ENCODE measurements at regions not wholly inside any gene's neighbourhood (a gene's known extent, or its start where the extent isn't known, plus 50 kb on each side); places are given as distances from the start of the nearest gene placed in this dataset.
"Not testable (repeated sequence)": the region's sequence is repeated elsewhere in the genome, so short reads cannot be mapped to it uniquely, and the experiment has no call there.

DNA sequence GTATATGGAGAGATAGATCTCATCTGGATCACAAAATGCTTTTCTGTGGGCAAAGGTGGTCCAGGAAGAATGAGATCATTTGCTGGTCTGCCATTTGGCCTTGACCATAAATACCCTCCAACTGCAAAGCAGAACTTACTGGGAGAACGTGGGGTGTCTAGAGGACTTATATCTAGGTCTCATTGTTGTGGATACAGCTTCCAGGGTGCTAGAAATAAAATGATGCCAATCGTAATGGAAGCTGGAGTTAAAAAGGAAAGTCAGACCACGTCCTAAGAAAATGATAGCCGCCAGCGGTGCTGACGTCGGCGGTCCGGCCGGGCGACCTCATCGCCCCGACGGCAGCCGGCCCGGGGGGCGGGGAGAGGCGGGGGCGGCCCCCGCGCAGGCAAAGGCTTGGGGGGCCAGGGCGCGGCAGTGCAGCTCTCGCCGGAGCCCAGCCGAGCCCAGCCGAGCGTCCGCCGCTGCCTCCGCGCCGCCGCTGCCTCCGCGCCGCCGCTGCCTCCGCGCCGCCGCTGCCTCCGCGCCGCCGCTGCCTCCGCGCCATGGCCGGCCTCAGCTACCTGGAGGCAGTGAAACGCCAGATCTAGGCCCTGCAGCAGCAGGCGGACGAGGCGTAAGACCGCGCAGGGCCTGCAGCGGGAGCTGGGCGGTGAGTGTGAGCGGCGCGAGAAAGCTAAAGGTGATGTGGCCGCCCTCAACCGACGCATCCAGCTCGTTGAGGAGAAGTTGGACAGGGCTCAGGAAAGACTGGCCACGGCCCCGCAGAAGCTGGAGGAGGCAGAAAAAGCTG lies 89.5 kb downstream of the EOMES start:
- DNase-seq (ENCODE audit: low read depth in 4 of 4, low spot score in 2 of 4), result peak in 2 of 4 donors; percentile 18 to 23

DNA sequence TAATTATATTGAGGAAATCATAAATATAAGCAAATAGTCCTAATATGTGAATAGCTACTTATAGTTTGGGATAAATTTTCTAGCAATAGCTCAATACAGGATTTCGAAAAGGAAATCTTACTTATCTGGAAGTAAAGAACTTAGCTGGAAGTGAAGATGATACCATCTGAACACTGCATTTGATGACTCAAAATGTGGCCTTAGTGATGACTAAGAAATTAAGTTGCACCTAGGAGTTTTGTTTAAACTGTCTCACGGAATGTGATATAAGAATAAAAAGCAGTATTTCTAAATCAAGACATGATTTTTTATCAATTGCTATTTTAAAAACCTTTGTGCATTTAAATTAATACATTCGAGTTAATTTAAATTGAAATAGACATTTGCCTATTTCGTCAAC lies 91.2 kb downstream of the EOMES start:
- DNase-seq (ENCODE audit: low read depth in 4 of 4, low spot score in 2 of 4), result no peak

DNA sequence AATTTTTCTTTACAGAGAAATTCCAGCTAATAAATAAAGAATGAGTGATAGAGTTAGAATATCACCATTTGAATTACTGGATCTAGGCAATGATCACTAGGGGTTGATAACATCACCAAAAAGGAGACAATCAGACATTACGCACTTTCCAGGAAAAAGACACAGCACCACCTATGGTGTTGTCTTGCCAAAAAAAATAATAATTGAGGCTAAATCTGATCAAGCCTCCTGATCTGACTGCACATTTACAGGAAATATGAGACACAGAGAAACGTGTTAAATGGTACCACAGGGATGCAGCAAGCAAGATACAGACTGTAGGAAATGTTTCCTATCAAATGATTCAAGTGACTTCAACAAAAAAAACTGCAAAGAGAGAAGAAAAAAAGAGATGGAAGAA lies 92.8 kb downstream of the EOMES start:
- DNase-seq (ENCODE audit: low read depth in 4 of 4, low spot score in 2 of 4), result no peak

DNA sequence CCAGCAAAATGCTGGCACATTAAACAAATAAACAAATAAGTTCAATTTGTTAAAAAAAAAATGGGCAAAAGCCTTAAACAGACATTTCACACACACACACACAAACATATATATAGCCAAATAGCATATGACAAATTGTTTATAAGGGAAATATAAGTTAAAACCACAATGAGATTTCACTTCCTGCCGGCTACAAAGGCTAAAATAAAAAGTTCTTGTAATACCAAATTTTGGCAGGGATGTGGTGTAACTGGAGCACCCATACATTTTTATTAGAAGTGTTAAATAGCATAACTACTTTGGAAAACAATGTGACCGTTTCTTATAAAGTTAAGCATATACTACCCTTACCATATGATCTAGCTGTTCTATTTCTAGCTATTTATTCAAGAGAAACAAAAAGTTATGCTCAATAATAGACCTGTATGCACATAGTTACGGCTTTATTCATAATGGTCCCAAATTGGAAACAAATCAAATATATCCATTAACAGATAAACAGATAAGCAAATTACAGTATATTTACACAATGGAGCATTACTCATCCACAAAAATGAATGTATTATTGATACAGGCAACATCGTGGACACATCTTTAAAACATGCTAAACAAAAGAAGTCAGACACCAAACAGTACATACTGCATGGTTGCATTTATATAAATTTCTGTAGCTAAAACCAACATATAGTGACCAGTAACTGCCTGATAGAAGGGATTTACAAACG lies 93.9 kb downstream of the EOMES start:
- DNase-seq (ENCODE audit: low read depth in 4 of 4, low spot score in 2 of 4), result no peak

DNA sequence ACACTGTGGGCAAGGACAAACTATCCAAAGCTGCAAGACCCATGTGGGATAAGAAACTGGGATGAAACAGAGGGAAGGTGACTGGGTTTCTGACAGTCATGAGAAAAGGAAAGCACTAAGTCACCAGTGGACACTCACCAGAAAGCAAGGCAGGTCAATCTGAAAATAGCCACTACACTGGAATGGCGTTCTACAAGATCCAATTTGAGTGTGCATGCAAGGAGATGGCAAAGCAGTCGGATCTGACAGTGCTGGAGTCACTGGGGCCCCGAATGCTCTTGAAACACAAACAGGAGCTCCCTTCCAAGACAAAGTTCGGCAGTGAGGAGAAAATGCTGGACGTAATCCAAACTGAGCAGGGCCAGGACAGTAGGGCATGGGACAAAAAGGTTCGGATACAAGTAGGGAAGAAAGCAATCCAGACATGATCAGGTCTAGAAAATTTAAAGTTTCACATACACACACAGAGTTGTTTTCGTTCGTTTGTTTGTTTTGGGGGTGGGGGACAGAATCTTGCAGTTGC lies 95.5 kb downstream of the EOMES start:
- no peak for DNase-seq (ENCODE audit: low read depth in 4 of 4, low spot score in 2 of 4)

DNA sequence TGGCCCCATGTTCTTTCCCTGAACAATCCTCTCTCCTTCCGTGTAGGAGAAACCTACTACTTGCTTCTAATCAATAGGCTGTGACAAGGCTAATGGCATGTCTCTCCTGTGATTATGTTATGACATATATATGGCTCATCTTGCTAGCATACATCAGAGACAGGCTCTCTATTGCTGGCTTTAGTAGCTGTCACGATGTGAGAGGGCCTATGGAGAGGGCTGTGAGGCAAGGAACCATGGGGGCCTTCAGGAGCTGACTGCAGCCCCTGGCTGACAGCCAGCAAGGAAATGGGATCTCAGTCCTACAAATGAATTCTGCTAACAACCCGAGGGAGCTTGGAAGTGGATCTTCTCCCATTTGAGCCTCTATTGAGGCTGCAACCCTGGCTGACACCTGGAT lies 96.3 kb downstream of the EOMES start:
- DNase-seq (ENCODE audit: low read depth in 4 of 4, low spot score in 2 of 4), result no peak

DNA sequence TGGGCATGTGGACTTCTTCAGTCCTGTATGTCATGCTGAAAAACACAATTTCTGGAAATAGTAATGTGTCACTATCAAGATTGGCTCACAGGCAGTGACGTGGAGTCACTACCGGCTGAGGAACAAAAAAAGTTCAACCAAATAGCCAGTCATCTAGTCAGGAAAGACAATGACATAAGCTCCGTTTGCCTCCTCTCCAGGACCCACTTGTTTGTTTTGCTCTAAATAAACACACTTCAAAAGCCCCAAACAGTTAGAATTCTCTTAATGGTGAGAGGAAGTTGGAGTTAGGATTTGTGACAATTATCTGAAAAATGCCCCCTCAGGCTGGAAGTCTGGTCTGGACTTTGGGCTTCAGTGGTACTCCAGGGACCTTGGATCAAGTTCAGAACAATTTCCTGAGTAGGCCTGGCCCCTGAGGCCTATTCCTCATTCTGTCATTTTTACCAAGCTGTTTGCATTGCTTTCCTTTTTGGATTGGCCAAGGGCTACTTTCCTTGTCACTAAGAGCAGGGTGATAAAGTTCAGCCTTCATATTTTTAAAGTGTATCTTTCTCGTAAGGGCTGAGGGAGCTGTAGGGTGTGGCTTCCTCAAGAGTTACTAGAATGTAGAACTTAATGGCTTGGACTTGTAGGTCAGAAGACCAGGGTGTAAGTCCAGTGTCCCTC lies 98.9 kb downstream of the EOMES start:
- DNase-seq (ENCODE audit: low read depth in 4 of 4, low spot score in 2 of 4), result no peak

DNA sequence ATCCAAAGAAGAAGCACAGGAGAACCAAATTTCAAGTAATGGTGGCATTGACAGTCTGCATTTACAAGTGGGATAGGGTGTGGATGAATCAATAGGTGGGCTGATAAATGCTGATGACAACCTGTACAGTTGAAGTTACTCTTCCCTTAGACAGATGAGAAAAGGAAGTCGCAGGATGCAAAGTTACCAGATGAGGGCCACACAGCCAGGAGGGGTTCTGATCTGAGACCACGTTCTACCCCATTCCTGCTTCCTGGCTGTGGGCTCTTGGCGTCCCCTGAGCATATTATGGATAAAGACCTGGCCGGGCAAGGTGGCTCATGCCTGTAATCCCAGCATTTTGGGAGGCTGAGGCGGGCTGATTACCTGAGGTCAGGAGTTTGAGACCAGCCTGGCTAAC lies 104.6 kb downstream of the EOMES start:
- no peak for DNase-seq (ENCODE audit: low read depth in 4 of 4, low spot score in 2 of 4)

DNA sequence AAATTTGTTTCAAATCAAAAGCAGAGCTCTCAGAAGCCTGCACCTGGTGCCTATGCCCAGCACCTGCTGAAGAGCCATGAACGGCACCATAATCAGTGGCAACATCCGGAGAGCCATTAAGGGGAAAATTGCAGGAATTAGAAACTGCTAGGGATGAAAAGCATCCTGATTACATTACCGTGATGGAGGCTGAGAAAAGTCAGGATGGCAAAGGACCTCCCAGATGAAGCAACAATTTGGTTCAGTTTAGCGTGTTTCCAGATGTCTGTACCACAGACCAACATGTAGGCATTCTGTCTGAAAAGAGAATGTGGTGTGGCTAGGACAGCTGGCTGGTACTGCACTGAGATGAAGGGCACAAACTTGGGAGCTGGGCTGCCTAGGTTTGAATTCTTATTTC lies 106.1 kb downstream of the EOMES start:
- DNase-seq (ENCODE audit: low read depth in 4 of 4, low spot score in 2 of 4), result no peak

DNA sequence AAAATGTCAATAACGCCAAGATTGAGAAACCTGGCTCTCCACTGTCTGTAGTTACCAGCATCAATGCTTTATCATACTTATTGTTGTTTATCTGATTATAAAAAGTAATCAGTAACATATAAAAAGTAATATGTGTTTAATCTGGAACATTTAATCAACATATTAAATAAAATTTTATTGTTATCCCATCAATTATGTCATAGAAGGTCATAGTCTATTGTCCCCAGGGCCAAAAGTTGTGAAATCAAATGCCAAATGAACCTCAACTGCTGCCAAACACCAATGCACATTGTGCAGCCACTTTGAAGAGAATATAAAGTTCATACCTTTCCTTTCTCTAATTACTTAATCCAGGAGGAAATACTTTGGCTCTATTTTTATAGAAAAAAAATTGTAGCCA lies 106.6 kb downstream of the EOMES start:
- no peak for DNase-seq (ENCODE audit: low read depth in 4 of 4, low spot score in 2 of 4)

DNA sequence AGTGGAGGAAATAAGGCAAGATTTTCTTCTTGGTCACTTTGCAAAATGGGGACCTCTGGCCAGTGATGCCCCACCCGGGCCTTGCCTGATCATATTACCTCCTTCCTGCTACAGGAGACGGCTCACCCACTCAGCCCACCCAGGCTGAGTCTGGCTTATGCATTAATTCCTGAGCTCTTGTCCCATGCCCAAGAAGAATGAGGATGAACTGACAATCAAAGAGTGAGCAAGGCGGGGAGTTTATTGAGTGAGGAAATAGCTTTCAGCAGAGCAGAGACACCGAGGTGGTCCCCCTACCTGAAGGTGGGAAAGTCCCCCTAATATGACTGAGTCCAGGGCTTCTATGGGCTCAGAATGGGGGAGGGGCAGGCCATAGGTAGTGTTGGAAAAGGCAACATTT lies 107.5 kb downstream of the EOMES start:
- DNase-seq (ENCODE audit: low read depth in 4 of 4, low spot score in 2 of 4), result no peak

DNA sequence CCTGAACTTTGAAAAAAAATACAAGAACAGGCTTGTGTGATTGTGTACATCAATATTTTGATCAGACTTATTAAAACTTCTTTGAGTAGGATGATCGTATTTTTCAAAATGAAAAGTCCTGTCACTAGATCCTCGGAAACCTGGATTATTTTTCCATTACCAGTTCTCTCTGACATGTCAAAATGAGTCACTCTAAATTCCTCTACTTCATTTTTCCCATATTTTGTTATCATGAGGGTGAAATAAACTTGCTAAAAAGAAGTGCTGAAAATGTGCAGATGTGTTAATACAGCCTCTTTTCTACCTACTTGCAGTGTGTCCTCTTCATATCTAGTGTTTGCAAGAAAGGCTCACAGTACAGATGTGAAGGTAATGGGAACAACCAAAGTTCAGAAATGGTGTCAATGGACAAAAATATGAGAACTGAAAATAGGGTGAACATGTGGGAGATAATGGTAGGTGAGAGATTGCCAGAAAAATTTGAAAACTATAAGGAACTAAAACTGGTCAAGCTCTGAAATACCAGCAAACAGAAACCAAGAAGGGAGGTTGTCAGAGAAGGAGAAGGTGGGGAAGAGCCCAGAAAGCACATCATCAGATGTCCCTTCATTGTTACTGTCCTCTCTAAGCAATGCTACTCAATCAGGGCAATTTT lies 108.2 kb downstream of the EOMES start:
- no peak for DNase-seq (ENCODE audit: low read depth in 4 of 4, low spot score in 2 of 4)

DNA sequence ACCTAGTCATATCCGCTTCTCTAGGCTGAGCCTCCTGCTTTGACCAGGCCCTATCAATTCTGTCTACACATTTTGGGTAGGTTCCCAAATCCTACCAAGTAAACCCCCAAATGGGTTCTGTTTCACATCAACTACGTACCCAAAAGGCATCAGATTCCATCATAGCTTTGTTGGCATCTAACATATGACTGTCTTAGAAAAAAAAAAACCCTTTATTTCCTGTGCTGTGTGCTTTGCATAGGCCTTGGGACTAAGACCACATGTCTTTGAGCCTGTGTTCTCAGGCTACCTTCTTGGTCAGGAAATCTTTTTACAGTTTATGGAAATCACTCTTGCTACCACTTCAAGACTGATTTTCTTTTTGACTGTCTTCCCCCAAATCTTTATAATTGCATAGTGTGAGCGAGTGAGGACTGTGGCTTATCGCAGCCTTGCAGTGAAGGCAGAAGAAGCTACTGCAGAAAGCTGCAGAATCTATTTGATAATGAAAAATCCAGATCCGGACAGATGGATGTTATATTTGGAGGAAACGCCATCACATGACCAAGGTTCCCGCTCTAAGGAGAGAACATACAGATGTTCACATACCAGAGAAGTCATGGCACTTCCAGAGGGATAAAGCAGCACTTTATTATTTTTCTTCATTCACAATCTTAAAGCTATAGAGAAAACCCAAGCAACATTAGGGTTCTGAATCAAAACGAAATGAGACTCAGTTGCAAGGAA lies 111.2 kb downstream of the EOMES start:
- no peak for DNase-seq (ENCODE audit: low read depth in 4 of 4, low spot score in 2 of 4)

DNA sequence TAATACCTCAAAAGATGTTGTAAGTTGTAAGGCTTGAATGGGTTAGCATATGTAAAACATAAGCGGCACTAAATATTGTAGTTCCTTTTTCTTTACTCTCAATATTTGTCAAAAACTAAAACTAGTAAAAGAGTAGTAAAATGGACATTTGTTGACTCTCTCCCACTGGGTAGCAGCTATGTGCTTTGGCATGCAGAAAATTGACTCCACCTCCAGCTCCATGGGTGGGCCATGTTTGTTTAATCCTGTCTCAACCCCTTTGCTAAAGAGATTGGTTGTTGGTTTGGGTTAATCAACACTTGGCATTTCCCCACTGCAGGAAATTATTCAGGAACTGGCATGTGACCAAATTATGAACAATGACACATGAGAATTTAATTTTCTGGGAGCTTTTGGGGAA lies 114.8 kb downstream of the EOMES start:
- no peak for DNase-seq (ENCODE audit: low read depth in 4 of 4, low spot score in 2 of 4)

DNA sequence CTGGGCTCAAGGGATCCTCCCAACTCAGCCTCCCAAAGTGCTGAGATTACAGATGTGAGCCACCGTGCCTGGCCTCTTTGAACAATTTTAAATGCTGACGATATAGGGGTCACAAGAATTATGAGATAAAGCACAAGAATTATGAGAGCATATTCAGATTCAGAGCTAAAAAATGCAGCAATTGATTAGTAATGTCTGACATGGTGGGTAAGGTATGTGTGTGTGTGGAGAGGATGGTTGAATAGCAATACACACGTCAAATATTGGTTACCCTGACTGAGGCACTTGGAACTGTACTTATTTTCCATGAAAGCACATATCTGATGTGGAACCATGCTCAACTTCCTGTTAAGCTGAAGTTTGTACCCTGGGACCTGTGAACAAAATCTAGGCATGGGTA lies 115.6 kb downstream of the EOMES start:
- no peak for DNase-seq (ENCODE audit: low read depth in 4 of 4, low spot score in 2 of 4)

DNA sequence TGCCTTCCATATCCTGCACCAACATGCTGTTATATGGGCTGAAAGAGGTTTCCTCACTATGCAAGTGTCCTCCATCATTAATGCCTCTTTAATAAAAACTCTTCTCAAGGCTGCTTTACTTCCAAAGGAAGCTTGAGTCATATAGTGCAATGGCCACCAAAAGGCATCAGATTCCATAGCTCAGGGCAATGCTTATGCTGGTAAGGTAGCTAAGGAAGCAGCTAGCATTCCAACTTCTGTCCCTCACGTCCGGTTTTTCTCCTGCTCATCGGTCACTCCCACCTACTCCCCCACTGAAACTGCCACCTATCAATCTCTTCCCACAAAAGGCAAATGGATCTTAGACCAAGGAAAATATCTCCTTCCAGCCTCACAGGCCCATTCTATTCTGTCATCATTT lies 117.1 kb upstream of the SLC4A7 start:
- not testable (repeated sequence) for DNase-seq (ENCODE audit: low read depth in 4 of 4, low spot score in 2 of 4)

DNA sequence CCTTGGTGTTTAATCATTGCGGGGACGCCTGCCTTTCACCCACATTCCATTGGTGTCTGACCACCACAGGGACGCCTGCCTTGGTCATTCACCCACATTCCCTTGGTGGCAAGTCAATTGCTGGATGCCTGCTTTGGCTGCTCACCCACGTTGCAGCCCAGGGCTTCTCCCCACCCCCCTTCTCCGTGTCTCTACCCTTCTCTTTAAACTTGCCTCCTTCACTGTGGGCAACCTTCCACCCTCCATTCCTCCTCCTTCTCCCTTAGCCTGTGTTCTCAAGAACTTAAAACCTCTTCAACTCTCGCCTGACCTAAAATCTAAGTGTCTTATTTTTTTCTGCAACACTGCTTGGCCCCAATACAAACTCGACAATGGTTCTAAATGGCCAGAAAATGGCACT lies 115.6 kb upstream of the SLC4A7 start:
- DNase-seq (ENCODE audit: low read depth in 4 of 4, low spot score in 2 of 4), result not testable (repeated sequence)

DNA sequence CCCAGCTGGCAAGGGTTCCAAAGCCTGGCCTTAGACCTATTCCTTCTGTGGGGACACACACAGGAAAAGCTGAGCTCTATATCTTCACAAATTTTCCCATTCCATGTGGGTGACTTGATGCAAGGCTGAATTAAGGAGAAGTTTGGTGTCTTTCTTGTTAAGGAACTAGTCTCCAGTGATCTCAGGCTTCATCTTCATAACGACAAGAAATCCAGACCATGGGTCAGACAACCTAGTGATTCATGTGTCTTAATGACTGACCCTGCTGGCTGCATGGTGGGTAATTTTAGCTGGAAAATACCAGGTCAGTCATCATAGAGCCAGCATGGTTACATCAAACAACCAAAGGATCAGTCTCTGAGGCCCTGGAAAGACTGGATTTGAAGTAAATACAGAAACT lies 112.7 kb upstream of the SLC4A7 start:
- no peak for DNase-seq (ENCODE audit: low read depth in 4 of 4, low spot score in 2 of 4)

DNA sequence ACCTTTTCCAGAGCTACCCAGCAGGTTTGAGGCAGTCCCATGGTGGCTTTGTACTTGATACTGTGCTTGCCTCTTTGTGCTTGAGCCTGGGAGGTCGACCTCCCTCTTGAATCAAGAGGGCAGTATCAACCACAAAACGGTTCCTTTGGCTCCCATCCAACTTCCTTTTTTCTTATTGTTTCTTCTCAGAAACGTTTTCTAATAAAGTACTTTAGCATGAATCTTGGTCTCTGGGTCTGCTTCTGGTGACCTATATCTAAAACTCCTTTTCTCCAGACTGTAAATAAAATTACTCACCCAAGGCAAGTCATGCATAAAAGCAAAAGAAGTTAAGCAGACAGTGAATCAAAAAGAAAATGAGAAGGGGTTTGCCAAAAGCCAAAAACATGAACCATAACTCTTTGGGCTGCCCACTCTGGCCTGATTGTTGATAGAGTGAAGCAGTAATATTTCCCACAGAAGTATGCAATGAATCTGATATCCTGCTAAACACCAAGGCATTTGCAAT lies 112.2 kb upstream of the SLC4A7 start:
- DNase-seq (ENCODE audit: low read depth in 4 of 4, low spot score in 2 of 4), result no peak

DNA sequence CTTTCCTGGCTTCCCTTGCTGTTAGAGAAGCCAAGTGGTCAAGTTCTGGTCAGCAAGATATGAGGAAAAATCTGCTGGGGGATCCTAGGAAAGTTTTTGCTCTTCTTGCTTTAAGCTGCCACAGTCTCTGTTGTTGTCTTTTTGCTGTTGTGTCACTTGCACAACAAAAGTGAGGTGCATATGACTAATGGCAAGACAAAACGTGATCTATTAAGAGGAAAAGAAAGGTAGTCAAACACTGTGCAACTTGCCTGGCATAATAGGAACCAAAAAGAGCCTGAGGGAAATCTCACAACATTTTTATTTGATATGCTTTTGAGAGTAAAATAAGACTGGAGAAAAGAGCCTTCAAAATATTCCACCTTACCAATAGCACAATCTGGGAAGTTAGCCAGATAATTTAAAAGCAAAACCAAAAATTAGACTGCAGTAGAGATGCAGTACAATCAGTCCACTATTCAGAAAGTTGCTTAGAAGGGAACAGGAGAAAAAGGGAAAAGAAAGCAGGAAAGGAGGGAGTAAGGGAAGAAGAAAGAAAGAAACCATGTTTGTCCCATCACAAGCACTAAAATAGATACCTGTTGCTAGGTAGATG lies 110.0 kb upstream of the SLC4A7 start:
- DNase-seq (ENCODE audit: low read depth in 4 of 4, low spot score in 2 of 4), result no peak
